IMR-90 (cell line): ENCODE measurements at regions not wholly inside any gene's neighbourhood (a gene's known extent, or its start where the extent isn't known, plus 50 kb on each side); places are given as distances from the start of the nearest gene placed in this dataset.

Source experiments
- ATAC-seq: fragments of 200-7000 bp; cut with Tn5 transposase; 2 replicates; pipeline ENCODE4 v1.9.1; 2020; ENCODE audit warnings: low read depth, mild to moderate bottlenecking, moderate library complexity
- BruUV-seq: library from RNA; stranded (reverse); fragments of 400-500 nt; replicated peaks from 2 replicates; lab custom pipeline; 2021; lab: Mats Ljungman, UMichigan
- CTCF ChIA-PET: fragments of 300-600 bp; formaldehyde crosslinking; extraction: SDS; loops from one replicate; lab custom pipeline; 2021; ENCODE audit warnings: antibody characterized with exemption; lab: Yijun Ruan, JAX
- POLR2A ChIA-PET: fragments of 300-600 bp; sonication (Branson Sonifier 250); formaldehyde crosslinking; loops from one replicate; lab custom pipeline; 2022; ENCODE audit warnings: antibody characterized with exemption; ENCODE audit not compliant: unreplicated experiment; lab: Charles Lee
- DNase-seq: peaks from one replicate; pipeline ENCODE4 v3.0.0; 2013
- H2AFZ ChIP-seq: replicated peaks from 2 replicates; pipeline ENCODE3; 2013; ENCODE audit warnings: low read length, mild to moderate bottlenecking; ENCODE audit not compliant: poor library complexity
- H2AK5ac ChIP-seq: 2 replicates; pipeline ENCODE4 v1.6.1; 2013; ENCODE audit warnings: low read depth, low read length, inconsistent platforms
- H2AK9ac ChIP-seq: replicated peaks from 2 replicates; pipeline ENCODE3; 2013; ENCODE audit warnings: mild to moderate bottlenecking, low read depth, low read length, moderate library complexity; ENCODE audit not compliant: poor library complexity
- H2BK120ac ChIP-seq: 2 replicates; pipeline ENCODE4 v1.6.1; 2013; ENCODE audit warnings: low read depth, low read length, inconsistent platforms
- H2BK15ac ChIP-seq: 3 replicates; pipeline ENCODE4 v1.6.1; 2013; ENCODE audit warnings: low read depth, low read length, inconsistent platforms
- H2BK20ac ChIP-seq: 2 replicates; pipeline ENCODE4 v1.6.1; 2013; ENCODE audit warnings: low read depth, mild to moderate bottlenecking, inconsistent platforms, low read length, moderate library complexity
- H2BK5ac ChIP-seq: 2 replicates; pipeline ENCODE4 v1.6.1; 2013; ENCODE audit warnings: mild to moderate bottlenecking, low read depth, low read length, inconsistent platforms; ENCODE audit not compliant: poor library complexity, severe bottlenecking
- H3K14ac ChIP-seq: replicated peaks from 2 replicates; pipeline ENCODE4 v1.6.1; 2013; ENCODE audit warnings: low read depth, low read length, inconsistent platforms
- H3K18ac ChIP-seq: 2 replicates; pipeline ENCODE4 v1.6.1; 2013; ENCODE audit warnings: low read depth, low read length, control low read depth
- H3K23ac ChIP-seq: 2 replicates; pipeline ENCODE4 v1.6.1; 2013; ENCODE audit warnings: low read depth, low read length, inconsistent platforms
- H3K27ac ChIP-seq: 2 replicates; pipeline ENCODE4 v1.5.1; 2013; ENCODE audit warnings: mild to moderate bottlenecking, control low read depth, low read length; ENCODE audit not compliant: insufficient read depth
- H3K27me3 ChIP-seq: 2 replicates; pipeline ENCODE4 v1.6.1; 2013; ENCODE audit warnings: low read length; ENCODE audit not compliant: control insufficient read depth, insufficient read depth
- H3K36me3 ChIP-seq: 2 replicates; pipeline ENCODE4 v1.6.1; 2013; ENCODE audit warnings: low read length, mixed read lengths; ENCODE audit not compliant: control insufficient read depth, insufficient read depth
- H3K4ac ChIP-seq: 2 replicates; pipeline ENCODE4 v1.6.1; 2013; ENCODE audit warnings: low read depth, low read length, inconsistent platforms
- H3K4me1 ChIP-seq: 2 replicates; pipeline ENCODE4 v1.6.1; 2013; ENCODE audit warnings: low read length, mixed read lengths; ENCODE audit not compliant: control insufficient read depth, insufficient read depth
- H3K4me2 ChIP-seq: 2 replicates; pipeline ENCODE4 v1.6.1; 2013; ENCODE audit warnings: low read depth, mild to moderate bottlenecking, control low read depth, low read length, moderate library complexity
- H3K4me3 ChIP-seq: 2 replicates; pipeline ENCODE4 v1.5.1; 2013; ENCODE audit warnings: low read depth, mild to moderate bottlenecking, control low read depth, low read length, moderate library complexity; ENCODE audit not compliant: insufficient read depth
- H3K56ac ChIP-seq: 2 replicates; pipeline ENCODE4 v1.6.1; 2013; ENCODE audit warnings: low read length, inconsistent platforms; ENCODE audit not compliant: insufficient read depth; ENCODE audit errors: extremely low read depth
- H3K79me1 ChIP-seq, 2 experiments: 2 replicates each; pipeline ENCODE4 v1.6.1; 2013; ENCODE audit warnings: low read length in 2 of 2, inconsistent platforms in 1 of 2, low read depth in 1 of 2
- H3K9ac ChIP-seq: 2 replicates; pipeline ENCODE4 v1.6.1; 2013; ENCODE audit warnings: low read depth, low read length, control low read depth
- H3K9me1 ChIP-seq: 2 replicates; pipeline ENCODE4 v1.6.1; 2013; ENCODE audit warnings: low read length, inconsistent platforms; ENCODE audit not compliant: insufficient read depth
- H3K9me3 ChIP-seq: 2 replicates; pipeline ENCODE4 v1.6.1; 2013; ENCODE audit warnings: low read length; ENCODE audit not compliant: control insufficient read depth, insufficient read depth
- H4K20me1 ChIP-seq: 2 replicates; pipeline ENCODE4 v1.6.1; 2013; ENCODE audit warnings: low read length, inconsistent platforms; ENCODE audit not compliant: insufficient read depth
- H4K5ac ChIP-seq: 2 replicates; pipeline ENCODE4 v1.6.1; 2013; ENCODE audit warnings: mild to moderate bottlenecking, low read depth, low read length, control low read depth
- H4K8ac ChIP-seq, 2 experiments: 2 replicates each; pipeline ENCODE4 v1.6.1; 2013; ENCODE audit warnings: low read depth in 2 of 2, low read length in 2 of 2, control low read depth in 1 of 2, inconsistent platforms in 1 of 2
- H4K91ac ChIP-seq: 2 replicates; pipeline ENCODE4 v1.6.1; 2013; ENCODE audit warnings: low read depth, low read length, inconsistent platforms; ENCODE audit not compliant: insufficient read depth
- BHLHE40 ChIP-seq: fragments of 150-350 bp; IDR thresholded peaks from 2 replicates; pipeline ENCODE4 v1.6.1; 2016; ENCODE audit warnings: mild to moderate bottlenecking, low read depth, low read length
- CHD1 ChIP-seq: IDR thresholded peaks from 2 replicates; pipeline ENCODE4 v1.6.1; 2012; ENCODE audit warnings: low read depth, low read length, improper control_type of control experiment
- CTCF ChIP-seq: conservative IDR thresholded peaks from 2 replicates; pipeline ENCODE4 v1.5.1; 2012; ENCODE audit warnings: mild to moderate bottlenecking, low read depth, low read length, improper control_type of control experiment
- ELK1 ChIP-seq: fragments of 150-350 bp; IDR thresholded peaks from 2 replicates; pipeline ENCODE4 v1.6.1; 2016; ENCODE audit warnings: low read depth, mild to moderate bottlenecking, low read length, moderate library complexity, borderline replicate concordance
- FOS ChIP-seq: fragments of 150-350 bp; IDR thresholded peaks from 2 replicates; pipeline ENCODE4 v1.6.1; 2016; ENCODE audit warnings: low read depth, low read length
- MAFK ChIP-seq: IDR thresholded peaks from 2 replicates; pipeline ENCODE4 v1.6.1; 2012; ENCODE audit warnings: low read depth, low read length, improper control_type of control experiment
- MXI1 ChIP-seq: IDR thresholded peaks from 2 replicates; pipeline ENCODE4 v1.6.1; 2012; ENCODE audit warnings: low read depth, mild to moderate bottlenecking, low read length, moderate library complexity, borderline replicate concordance
- NFE2L2 ChIP-seq: fragments of 150-350 bp; IDR thresholded peaks from 2 replicates; pipeline ENCODE4 v1.6.1; 2016; ENCODE audit warnings: low read depth, mild to moderate bottlenecking, low read length
- POLR2A ChIP-seq: IDR thresholded peaks from 2 replicates; pipeline ENCODE4 v1.6.1; 2012; ENCODE audit warnings: mild to moderate bottlenecking, low read depth, low read length
- RAD21 ChIP-seq: IDR thresholded peaks from 2 replicates; pipeline ENCODE4 v1.6.1; 2012; ENCODE audit warnings: low read length, improper control_type of control experiment
- SMC3 ChIP-seq: fragments of 150-350 bp; IDR thresholded peaks from 2 replicates; pipeline ENCODE4 v1.6.1; 2016; ENCODE audit warnings: low read depth, mild to moderate bottlenecking, antibody characterized with exemption, low read length, moderate library complexity
- WGBS, 2 experiments: methylation state at CpG; one replicate each; pipeline versions ENCODE4 v1.1.5 to v1.1.7; 2013; ENCODE audit warnings: missing lambda C conversion rate in 2 of 2; ENCODE audit not compliant: insufficient read length in 1 of 2; ENCODE audit errors: extremely low coverage in 2 of 2; 5-methylcytosine and 5-hydroxymethylcytosine counted together
- dilution Hi-C: fragments of 300-500 bp; cut with HindIII; formaldehyde crosslinking; loops from one replicate; pipeline ENCODE4 v1.14.3; 2018; ENCODE audit warnings: low sequenced_read_pairs; ENCODE audit not compliant: unreplicated experiment
- in situ Hi-C: fragments of 300-500 bp; cut with MboI; formaldehyde crosslinking; loops from 3 replicates; pipeline ENCODE4 v1.14.3; 2019; ENCODE audit warnings: low sequenced_read_pairs, inconsistent platforms, mixed read lengths
- intact Hi-C: fragments of 100-400 bp; cut with micrococcal nuclease; formaldehyde crosslinking; loops from 2 replicates; pipeline ENCODE4 v1.10.0; 2022
- TF ChIP-seq, protein P1 (sequence below): fragments of 150-350 bp; IDR thresholded peaks from 2 replicates; pipeline ENCODE4 v1.6.1; 2017; ENCODE audit warnings: mild to moderate bottlenecking, antibody characterized with exemption, low read length, low read depth

DNA sequence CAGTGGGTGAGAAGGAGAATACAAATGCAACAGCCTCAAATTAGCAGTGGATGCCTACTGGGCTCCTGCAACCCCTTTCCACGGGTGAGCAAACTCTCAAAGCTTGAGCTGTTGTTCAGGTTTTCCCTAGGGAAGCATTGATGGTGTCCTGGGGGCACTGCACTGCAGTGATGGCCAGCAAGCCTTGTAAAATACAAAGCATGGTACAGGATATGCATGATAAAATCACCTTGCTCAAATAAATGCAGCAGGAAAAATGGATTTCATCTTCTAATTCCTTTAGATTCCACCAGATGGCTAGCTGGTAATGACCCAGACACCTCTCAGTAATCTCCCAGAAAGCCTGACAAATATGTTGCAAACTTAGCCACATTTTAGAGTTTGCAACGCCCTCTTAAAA, 698.2 kb downstream of the TRIB2 start:
- H3K4me3 ChIP-seq: no peak overlapping the region
- H2BK120ac ChIP-seq: no peak overlapping the region
- no peak overlapping the region for H3K14ac ChIP-seq
- TF ChIP-seq RAD21: no peak
- TF ChIP-seq FOS: no peak
- no peak for TF ChIP-seq CHD1
- TF ChIP-seq BHLHE40: no peak
- TF ChIP-seq, protein P1, sequence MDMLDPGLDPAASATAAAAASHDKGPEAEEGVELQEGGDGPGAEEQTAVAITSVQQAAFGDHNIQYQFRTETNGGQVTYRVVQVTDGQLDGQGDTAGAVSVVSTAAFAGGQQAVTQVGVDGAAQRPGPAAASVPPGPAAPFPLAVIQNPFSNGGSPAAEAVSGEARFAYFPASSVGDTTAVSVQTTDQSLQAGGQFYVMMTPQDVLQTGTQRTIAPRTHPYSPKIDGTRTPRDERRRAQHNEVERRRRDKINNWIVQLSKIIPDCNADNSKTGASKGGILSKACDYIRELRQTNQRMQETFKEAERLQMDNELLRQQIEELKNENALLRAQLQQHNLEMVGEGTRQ: no peak
- no peak for TF ChIP-seq NFE2L2
- no peak for TF ChIP-seq MXI1
- TF ChIP-seq CTCF: no peak
- no peak for TF ChIP-seq ELK1
- no peak for TF ChIP-seq SMC3
- TF ChIP-seq POLR2A: no peak
- TF ChIP-seq MAFK: no peak
- no peak overlapping the region for H3K56ac ChIP-seq
- H4K20me1 ChIP-seq: no peaks in the 10 kb centered on the region
- BruUV-seq: no TSS peak
- H2BK20ac ChIP-seq: no peak overlapping the region
- no peak overlapping the region for H4K5ac ChIP-seq
- intact Hi-C loops (no loop called here), dilution Hi-C loops (no loop called here), in situ Hi-C loops (no loop called here)
- no peak overlapping the region for H3K4me2 ChIP-seq
- H3K79me1 ChIP-seq: no peaks in the 10 kb centered on the region
- ChIA-PET POLR2A (no interaction called here), CTCF (no interaction called here)
- no peak overlapping the region for H2AK5ac ChIP-seq
- no peak overlapping the region for H2AK9ac ChIP-seq
- H3K36me3 ChIP-seq: no peaks in the 10 kb centered on the region
- no peak overlapping the region for H3K9ac ChIP-seq
- no peak overlapping the region for H4K91ac ChIP-seq
- no peak overlapping the region for H2AFZ ChIP-seq
- H3K4ac ChIP-seq: no peak overlapping the region
- no peaks in the 10 kb centered on the region for H3K4me1 ChIP-seq
- no peak overlapping the region for H4K8ac ChIP-seq
- no peaks in the 10 kb centered on the region for H3K27me3 ChIP-seq
- DNase-seq (no peak), ATAC-seq (no peak)
- no CpG with 5 or more reads among the region's 2 CpGs for WGBS, 2 experiments
- H2BK15ac ChIP-seq: no peak overlapping the region
- no peak overlapping the region for H3K27ac ChIP-seq
- no peak overlapping the region for H3K18ac ChIP-seq
- no peak overlapping the region for H2BK5ac ChIP-seq
- H3K9me1 ChIP-seq: no peaks in the 10 kb centered on the region
- H3K9me3 ChIP-seq: peaks cover 4% of the 10 kb centered on the region; the same call in 1 of the 2 replicates
- no peak overlapping the region for H3K23ac ChIP-seq
